ENCODE measurements at regions not wholly inside any gene's neighbourhood (a gene's known extent, or its start where the extent isn't known, plus 50 kb on each side); places are given as distances from the start of the nearest gene placed in this dataset.

GRCh38 chr4:178953447-178954120 is 1511.3 kb upstream of the AGA start:
- H3K4me3 ChIP-seq (ENCODE audit: low read depth, low read length): no peak overlapping the region
- TF ChIP-seq CTCF (conservative IDR thresholded peaks at IDR 0.05; ENCODE audit: low read depth, low read length): no peak

DNA sequence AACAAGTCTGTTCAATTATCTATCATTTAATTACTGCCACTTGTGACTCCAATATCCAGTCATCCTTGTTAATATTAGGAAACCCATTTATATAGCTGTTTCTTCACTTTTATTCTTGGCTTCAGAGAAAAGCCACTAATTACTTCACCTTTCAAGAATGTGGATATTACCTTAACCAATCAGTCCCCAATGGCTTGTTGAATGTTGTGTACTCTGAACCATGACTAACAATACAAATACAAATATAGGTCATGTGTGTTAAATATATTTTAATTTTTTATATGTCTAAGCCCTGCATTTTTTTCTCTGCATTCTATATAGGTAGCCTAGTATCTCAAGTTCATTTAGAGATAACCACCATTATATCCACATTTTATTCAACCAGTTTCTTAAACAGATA is 1513.4 kb upstream of the AGA start:
- H3K4me3 ChIP-seq (ENCODE audit: low read depth, low read length): no peak overlapping the region
- TF ChIP-seq CTCF (conservative IDR thresholded peaks at IDR 0.05; ENCODE audit: low read depth, low read length): no peak
- no peak for DNase-seq (ENCODE audit: low read depth)

More at GRCh38 chr4:178953447-178954120, 1511.3 kb upstream of the AGA start:
- DNase-seq (ENCODE audit: low read depth): no peak

- no peak for DNase-seq (ENCODE audit: low read depth)
- no peak for TF ChIP-seq CTCF (conservative IDR thresholded peaks at IDR 0.05; ENCODE audit: low read depth, low read length)
- no peak overlapping the region for H3K4me3 ChIP-seq (ENCODE audit: low read depth, low read length)
Observed at GRCh38 chr4:178958725-178959440, 1516.6 kb upstream of the AGA start.

GRCh38 chr4:178963446-178964045 is 1521.3 kb upstream of the AGA start:
- TF ChIP-seq CTCF (conservative IDR thresholded peaks at IDR 0.05; ENCODE audit: low read depth, low read length): no peak
- H3K4me3 ChIP-seq (ENCODE audit: low read depth, low read length): no peak overlapping the region
- DNase-seq (ENCODE audit: low read depth): no peak

DNA sequence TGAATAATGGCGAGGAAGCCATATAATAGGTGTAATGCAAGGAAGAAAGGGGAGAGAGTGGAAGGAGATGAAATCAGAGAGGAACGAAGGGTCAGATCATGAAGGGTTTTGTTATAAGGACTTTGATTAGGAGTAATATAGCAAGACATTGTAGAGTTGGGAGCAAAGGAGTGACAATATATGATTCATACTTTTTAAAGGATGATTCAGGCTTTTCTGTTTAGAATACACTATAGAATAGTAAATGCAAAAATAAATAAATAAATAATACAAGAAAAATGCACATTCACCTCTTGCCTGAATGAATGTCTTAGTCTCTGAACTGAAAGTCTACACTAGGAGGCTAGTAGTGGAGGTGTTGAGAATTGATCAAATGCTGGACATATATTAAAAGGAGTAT is 1524.4 kb upstream of the AGA start:
- no peak overlapping the region for H3K4me3 ChIP-seq (ENCODE audit: low read depth, low read length)
- no peak for DNase-seq (ENCODE audit: low read depth)
- no peak for TF ChIP-seq CTCF (conservative IDR thresholded peaks at IDR 0.05; ENCODE audit: low read depth, low read length)

DNA sequence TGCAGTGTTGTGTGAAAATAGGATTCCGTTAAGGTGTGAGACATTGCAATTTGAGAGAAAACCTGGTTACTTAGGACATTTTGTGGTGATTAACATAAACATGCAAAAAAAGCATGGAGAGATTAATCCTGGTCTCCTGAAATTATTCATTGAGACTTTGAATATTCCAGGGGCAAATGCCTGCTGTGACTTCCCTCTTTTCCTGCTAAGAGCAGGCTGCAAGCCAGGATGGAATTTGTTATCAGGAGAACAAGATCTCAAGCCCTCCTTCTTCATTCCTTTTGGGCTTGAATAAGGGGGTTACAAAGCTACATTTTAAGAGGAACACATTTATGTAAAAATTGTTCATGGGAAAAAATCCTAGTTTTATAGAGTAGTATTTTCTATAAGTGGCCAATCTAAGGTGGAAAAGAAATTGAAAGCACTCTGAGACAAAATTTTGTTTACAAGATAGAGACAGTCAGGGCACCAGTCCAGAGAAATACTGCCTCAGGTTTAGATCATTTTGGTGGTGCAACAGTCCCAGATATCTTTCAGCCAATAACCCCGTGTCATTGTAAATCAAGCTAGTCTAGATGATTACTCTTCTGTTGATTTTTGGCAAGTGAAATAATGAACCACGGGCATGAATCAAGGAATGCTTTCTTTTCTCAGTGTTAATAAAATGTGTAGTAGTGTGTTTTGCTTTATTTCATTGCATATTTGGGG is 1528.3 kb upstream of the AGA start:
- no peak for TF ChIP-seq CTCF (conservative IDR thresholded peaks at IDR 0.05; ENCODE audit: low read depth, low read length)
- no peak for DNase-seq (ENCODE audit: low read depth)
- H3K4me3 ChIP-seq (ENCODE audit: low read depth, low read length): no peak overlapping the region

Measured in epithelial cell of proximal tubule (primary cell).